Stimulated activated CD8-positive, alpha-beta memory T cell treated with anti-CD3 and anti-CD28 coated beads, Interleukin-2, amount 100 ng/mL, for 48 hours (primary cell): ENCODE measurements at regions not wholly inside any gene's neighbourhood (a gene's known extent, or its start where the extent isn't known, plus 50 kb on each side); places are given as distances from the start of the nearest gene placed in this dataset.

Experiments used
- DNase-seq, 2 donors: peaks; one replicate each; pipeline ENCODE4 v3.0.0-alpha.2; 2020; ENCODE audit warnings: low read depth in 2 of 2

DNA sequence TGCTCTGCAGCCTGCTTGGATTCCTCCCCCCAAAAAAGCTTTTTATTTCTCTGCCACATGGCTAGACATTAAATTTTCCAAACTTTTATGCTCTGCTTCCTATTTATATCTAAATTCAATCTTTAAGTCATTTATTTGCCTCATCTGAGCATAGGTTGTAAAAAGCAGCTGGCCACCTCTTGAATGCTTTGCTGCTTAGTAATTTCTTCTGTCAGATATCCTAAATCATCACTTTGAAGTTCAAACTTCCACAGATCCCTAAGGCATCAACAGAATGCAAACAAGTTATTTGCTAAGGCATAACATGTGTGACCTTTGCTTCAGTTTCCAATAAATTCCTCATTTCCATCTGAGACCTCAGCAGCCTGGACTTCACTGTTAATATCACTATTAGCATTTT lies 209.6 kb downstream of the FSCB start:
- DNase-seq, result no peak

DNA sequence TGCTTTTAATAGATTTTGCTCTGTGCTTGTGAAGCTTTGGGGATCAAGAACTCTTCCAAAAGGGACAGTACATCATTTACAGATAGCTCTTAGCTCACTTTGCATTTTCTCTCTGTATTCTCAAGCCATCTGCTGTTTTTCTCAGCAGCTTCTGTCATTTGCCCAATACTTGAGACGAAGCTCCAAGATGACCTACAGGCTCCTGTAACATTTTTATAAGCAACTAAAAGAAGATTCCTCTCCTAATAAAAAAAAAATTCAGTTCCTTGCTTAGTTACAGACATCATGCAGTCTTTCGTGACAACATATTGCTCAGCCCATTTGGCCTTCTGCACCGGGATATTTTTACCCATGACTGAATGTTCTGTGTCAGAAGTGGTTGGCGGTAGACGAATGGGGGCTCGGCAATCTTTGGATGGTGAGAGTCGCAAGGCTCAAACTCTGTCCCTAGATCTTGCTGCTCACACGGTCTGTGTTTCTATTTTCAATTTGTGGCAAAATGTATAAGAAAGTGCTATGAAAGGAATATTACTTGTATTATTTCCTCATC lies 215.6 kb downstream of the FSCB start:
- DNase-seq, result no peak

DNA sequence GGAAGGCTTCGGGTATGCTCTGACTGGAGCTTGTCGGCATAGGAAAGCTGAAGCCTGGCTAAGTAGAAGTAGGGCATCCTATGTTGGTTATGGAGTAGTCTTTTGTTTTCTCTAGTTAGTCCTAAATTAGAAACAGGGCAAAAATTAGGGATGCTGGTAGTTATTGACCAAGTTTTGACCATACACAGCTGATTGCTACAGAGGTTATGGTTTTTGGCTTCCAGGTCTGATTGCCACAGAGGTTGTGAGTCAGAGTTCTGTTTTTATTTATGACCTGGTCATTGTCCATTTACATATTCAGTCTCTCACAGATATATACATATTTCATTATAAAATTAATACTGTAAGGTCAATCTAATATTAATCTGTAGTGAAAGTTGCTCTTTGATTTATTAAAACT lies 219.2 kb downstream of the FSCB start:
- no peak for DNase-seq

DNA sequence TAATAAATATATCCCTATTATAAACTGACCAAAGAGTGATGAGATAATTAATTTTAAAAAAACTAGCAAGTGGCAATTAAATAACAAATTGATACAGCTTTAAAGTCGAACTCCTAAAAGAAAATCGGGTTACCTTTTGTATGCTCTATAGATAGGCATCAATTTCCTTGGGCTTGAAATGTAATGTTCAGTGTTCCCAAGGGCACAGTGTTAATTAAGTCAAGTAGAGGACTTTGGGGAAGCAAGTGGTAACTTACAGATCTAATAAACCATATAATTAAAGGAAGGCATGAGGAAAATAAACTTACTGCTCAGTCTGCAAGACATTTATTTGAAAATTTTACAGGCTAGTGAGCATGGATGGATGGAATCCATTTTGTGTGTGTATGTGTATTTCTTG lies 220.9 kb downstream of the FSCB start:
- no peak for DNase-seq

DNA sequence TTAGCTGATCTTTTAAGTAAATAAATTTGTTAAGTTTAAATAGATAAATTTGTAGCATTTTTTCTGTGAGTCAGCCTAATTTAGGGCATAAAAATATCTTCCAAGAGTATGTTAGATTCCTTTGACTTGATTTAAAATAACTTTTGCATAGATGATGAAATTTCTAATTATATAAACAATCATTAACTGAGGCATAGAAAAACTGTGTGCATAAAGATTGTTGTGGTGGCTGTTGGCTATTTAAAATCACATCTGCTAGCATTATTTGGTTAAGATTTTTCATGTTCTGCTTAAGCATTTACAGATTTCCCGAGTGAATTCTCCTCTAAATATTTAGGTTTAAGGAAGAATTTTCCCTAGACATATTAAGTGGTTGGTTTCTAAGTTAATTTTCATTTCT lies 223.2 kb downstream of the FSCB start:
- DNase-seq, result no peak

DNA sequence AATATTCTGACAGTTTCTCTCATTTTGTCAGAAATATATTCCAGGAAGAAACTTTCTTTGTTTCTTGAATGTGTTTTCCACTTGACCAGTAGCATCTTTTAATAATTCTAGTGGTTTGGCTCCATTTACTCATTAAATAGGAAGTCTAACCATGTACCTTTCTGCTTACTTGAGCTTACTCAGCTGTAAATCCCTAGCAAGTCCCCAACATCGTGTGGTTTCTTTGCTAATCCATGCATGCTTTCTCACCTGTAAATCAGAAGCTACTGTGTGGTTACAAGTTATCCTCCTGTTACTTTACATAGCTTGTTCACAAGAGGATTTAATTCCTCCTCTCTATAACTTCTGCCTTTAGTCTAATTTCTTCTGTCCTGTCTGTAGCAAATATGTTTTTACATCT lies 227.7 kb downstream of the FSCB start:
- DNase-seq, result no peak

DNA sequence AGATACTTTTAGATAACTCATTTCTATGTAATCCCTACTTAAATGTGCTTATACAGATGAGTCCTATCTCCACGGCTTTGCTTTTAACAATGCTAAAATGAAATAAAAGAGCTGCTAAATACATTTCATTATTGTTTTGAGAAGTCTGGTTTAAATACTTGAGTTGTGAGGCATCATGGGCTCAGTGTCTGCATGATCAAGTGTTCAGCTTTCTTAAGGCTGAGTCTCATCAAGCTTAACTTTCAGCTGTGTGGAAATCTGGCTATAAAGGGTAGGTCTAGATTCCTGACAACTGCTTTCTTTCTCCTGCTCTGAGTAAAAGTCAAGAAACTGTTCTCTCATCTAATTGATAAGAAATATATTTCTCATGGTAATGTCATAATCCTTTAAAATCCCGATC lies 235.4 kb downstream of the FSCB start:
- no peak for DNase-seq

DNA sequence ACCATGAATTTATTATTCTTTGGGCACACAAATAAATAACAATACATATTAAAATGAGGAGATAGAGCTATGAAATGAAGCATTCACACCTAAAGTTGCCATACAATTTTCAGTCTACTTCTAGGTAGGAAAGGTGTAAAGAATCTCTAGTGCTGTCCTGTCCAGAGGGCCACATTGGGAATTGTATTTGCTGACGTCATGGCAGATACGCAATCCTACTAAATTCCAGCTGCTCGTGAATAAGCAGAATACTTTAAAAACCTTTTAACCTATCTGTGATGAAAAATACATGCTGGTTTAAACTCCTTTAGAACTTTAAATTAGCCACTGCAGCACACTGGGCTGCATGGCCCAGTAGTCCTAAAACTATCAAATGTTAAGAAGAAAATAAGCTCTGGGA lies 236.1 kb downstream of the FSCB start:
- DNase-seq, result no peak

DNA sequence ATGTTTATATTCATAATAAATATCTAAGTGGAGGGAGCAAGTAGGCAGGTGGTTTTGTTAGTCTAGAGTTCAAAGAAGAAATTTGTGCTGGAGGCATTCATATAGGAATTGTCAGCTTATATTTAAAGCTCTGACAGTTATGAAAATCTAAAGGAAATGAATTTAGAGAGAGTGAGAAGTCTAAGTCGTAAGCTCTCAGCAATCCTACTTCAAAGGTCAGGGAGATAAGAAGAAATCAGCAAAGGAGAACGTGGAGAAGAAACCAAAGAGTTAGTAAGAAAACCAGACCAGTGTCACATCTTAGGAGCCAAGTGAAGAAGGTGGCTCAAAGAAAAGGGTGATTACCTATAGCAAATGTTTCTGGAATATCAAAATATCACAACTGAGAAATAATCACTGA lies 241.8 kb downstream of the FSCB start:
- DNase-seq, result no peak

DNA sequence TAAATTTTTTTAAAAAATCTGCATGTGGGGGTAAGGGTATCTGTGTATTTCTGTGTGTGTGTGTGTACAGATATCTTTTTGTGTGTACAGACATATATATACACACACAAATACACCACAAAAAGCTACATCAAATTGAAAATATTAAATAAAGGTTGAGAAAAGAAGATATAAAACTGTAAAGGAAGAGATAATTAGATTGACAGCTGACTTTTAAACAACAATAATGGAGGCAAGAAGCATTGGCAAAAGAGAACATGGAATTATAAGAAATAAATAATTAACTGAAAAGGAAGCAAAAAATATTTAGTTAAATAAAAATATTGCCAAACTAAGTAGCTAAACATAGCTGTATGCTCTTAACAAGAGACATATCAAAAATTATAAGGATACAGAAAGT lies 291.4 kb downstream of the FSCB start:
- DNase-seq, result no peak

DNA sequence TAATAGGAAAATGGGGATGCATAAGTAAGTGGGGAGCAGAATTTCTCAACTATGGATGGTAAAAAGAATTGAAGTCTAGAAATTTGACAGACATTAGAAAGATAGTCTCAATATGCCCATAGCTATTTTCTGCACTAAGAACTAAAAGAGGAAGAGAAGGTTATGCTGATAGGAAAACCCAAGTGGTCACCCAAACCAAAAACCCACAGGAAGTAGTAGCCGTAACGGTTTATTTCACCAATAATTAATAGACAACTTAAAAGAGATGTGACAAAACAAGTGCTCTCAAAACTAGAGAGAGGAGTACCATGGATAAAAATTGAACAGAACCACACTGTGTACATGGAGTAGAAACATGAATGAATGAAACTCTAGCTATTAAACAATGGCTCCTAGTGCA lies 295.4 kb downstream of the FSCB start:
- no peak for DNase-seq

DNA sequence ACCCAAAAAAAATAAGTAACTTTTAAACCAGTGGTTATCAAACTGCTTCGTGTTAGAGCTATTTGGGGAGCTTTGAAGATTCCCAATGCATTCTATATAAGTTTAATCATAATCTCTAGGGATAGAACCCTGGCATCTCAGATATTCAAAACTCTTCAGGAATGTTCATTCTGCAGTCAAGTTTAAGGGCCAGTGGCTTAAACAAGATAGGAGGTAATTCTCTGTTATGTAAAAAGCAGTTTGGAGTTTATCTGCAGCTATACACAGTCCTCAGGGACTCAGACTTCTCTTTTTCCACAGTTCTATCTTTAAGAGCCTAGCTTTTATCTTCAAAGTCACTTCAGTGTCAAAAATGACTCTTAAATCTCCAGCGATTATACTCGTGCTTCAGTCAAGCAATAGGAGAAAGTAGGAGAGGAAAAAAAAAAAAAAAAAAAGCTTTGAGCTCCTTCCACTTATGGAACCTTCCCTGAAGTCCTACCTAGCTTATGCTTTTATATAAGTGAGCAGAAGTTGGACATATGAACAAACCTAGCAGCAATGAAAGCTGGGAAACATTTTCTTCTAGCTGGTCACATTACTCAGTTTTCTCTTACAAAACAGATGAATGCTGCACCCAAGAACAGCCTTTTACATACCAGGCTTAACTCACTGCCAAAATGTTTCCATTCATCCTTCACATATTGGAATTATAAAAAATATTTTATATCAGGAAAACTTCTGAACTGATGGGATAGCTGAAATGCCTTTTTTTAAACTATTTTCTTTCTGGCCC lies 302.8 kb downstream of the FSCB start:
- DNase-seq, result no peak

DNA sequence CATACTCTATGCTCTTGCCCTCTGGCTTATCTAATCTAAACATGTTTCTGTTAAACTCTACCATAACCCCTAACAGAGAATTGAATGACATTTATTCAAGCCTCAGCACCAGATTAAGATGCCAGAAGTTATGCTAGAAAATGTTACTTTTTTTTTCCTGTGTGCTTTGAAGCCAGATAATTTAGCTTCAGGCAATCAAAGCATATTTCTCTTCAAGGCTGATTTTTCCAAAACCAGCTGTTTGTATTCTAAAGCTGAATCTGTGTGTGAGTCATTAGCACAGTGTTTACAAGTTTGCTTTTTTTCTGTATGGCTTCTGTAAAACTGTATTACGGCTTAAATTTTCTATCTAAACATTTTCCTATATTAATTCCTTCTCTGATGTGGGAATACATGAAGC lies 326.1 kb downstream of the FSCB start:
- no peak for DNase-seq

DNA sequence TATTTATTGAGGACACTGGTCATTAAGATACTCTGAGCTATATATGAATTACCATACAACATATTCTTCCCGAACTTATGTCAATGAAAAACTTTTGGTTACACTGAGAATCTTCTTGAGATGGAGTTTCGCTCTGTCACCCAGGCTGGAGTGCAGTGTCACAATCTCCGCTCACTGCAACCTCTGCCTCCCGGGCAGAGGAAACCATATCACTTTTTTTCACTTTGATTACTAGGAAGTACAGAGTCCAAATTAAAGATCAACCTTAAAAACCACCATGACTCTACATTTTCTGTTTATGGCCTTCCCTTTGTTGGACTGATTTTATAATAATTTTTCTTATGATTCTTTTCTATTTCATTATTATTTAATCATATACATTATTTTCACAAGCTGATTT lies 336.5 kb downstream of the FSCB start:
- no peak for DNase-seq

DNA sequence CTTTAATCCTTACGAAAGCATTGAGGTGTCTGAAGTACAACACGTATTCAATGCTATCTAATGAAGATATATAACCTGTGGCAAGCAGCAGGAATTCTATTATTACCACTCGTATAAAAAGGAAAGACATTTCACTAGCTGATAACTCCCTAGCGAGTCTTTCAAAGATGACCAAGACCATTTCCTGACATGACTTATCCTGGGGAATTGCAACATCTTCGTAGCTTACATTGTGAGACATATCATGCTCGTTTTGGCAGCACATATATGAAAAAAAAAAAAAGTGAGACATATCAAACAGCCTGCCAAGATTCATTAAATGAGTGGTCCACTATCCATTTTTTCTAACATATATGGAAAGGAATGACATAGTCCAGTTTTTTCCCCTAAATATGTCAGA lies 337.0 kb downstream of the FSCB start:
- DNase-seq, result no peak

DNA sequence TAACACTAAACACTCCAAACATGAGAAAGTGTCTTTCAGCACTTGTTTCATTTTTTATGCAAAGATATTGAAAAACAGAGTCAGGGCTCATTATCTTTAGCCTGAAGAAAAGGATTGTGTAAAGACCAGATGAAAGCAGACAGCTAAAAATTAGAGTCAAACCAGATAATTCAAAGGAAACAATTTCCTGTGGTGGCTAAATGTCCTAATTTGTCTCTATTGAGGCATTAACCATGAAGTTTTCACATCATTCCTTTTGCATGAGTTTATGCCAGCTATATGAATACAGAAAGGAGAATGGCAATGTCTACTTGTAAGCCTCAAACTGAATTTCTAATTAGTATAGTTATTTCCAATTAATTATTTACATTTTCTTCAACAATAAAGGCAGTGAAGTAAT lies 338.5 kb downstream of the FSCB start:
- no peak for DNase-seq

DNA sequence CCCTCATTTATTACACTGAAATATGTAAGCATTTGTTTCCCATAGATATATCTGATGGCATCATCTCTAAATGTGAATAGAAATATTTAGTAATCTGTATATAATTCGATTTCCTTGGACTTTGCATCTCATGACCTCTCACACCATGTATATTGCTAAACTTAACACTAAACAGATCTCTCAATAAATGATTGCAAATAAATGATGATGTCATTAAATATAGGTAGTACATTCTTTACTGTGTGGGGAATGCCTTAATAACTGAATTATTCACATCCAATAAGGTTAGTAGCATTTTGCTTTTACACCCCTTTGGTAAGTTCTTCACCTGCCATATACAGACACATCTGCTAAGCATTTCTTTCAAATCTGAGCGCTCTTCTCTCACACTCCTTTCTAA lies 340.5 kb downstream of the FSCB start:
- no peak for DNase-seq

DNA sequence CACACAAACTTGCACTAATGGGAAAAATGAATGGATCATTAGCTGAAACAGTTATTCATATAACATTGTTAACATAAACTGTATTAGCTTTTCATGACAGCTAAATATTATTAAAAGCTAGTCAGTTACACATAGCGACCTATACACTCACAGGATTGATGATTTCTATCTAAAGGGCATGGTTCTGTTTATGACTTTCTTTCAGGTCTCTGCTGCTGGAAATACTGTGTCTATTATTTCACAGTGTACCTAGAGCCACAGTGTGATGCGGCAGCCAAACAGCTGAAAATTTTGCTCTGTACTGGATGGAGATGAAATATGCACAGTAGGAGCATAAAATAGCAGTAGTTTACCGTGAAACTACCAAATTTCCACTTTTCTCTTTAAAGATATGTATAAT lies 341.1 kb downstream of the FSCB start:
- DNase-seq, result no peak

DNA sequence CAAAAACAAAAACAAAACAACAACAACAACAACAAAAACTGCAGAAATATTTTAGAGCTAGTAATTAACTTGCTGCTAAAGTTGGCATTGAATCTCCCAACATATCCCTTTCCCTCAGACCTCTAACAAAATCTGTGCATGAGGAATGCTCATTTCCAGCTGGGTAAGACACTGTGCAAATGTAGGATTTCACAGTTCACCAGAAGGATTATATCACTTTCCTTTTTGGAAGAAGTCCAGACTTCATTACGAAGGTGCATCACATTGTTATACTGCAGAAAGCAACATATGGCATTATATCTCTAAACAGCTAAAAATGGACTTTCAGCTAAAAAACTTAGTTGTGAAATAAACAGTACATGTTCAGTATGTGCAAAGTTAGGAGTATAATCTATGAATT lies 341.8 kb downstream of the FSCB start:
- DNase-seq, result no peak

DNA sequence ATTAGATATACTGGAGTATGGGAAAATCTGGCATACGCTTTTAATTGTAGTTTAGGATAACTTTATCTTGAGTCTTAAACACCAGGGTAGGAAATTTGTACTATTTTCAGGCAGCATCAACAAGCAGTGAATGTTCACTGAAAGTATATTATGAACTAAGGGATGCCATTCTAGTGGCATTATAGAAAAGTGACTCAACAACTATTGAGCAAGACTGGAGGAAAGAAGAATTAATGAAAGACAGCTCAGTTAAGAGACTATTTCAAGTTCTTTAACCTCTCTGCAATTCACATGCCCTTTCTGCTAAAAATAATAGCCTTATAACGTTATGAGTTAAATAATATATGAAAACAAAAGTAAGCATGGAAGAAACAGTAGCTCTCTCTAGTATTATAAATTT lies 343.1 kb downstream of the FSCB start:
- no peak for DNase-seq

DNA sequence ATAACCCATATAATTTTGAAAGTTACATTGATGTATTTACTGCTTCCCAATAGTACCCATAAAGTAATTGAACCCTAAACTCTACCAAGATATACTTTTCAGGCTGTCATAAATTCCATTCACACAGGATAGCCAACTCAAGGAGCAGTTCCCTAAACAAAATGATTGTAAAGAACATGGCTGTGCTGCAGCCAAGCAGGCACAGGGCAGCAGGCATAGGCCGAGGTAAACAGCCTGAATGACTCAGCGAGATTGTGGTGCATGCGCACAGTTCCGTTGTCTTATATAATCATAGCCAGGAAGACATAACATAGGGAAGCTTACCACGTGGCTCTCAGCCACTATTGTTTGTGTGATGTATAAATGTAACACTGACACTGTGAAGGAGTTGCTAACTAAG lies 344.9 kb downstream of the FSCB start:
- DNase-seq, result no peak

DNA sequence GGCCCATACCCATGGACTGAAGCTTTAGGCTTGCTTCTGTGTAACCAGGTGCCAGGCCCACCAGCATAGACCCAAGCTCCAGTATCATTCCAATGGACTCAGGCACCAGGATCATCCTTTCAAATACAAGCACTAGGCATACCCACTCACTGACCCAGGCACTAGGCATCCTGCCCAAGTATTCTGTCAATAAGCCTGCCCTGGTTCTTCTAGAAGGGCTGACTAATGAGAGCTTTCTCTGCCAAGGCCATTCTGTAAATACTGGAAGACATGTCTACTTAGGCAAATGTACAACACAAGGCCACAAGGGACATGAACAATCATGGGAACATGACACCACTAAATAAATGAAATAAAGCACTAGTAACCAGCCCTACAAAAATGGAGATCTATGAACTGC lies 352.2 kb downstream of the FSCB start:
- DNase-seq, result no peak

DNA sequence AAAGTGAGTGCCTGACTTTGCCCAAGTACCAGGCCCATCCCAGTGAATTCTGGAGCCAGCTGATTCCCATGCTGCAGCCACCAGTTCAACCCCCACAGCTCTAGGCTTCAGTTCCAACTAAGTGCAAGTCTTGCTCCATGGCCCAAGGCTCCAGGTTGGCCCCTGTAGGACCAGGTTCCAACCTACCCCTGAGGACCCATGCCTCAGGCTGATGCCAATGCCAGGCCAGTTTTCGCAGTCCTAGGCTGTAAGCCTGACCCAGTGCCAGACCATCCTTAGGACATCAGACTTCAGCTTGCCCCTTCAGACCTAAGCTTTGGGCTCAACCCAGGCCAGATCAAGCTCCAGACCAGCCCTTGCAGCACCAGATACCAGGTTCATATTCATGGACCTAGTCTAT lies 352.6 kb downstream of the FSCB start:
- DNase-seq, result no peak
